OCI-LY3 (cell line): ENCODE measurements at regions not wholly inside any gene's neighbourhood (a gene's known extent, or its start where the extent isn't known, plus 50 kb on each side); places are given as distances from the start of the nearest gene placed in this dataset.

ENCODE experiments used
- EZH2phosphoT487 ChIP-seq: fragments of 200-600 bp; shearing (Covaris generic); IDR thresholded peaks from 2 replicates; pipeline ENCODE4 v1.6.1; 2018; ENCODE audit warnings: antibody characterized with exemption, mixed run types, low read depth
- TF ChIP-seq, protein P1 (sequence below): fragments of 200-600, 300-600 bp; sonication (generic); IDR thresholded peaks from 2 replicates; pipeline ENCODE4 v1.5.1; 2014; ENCODE audit warnings: antibody characterized with exemption, low read length, low read depth

DNA sequence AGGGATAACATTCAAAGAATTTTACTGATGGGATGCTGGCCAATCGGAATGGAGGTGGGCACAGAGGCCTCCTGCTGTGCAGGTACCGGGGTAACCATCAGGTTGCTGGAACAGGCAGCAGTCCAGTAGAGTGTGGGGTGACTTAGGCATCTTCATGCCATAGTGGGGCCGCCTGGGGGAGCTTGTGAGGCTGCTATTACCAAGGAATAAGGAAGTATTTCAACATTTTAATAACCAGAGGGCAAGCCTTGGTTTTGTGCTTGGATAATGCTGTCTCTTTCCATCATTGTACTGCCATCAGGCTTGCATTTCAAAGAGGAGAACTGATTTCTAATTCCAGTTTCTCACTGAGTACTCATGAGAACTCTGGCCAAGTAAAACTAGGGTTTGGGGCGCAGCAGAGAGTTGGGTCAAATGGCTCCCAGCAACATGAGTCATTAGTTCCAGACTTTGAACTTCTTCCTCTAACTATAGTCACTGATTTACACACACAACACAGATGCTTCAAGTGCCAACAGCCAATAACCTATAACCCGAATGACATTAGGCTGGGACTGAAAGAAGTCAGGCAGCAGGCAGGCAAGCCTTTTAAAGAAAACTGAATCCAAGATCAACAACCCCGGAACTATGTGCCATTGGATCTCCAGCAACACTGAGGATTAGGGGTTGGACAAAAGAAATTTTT is 56.1 kb upstream of the FHL2 start:
- TF ChIP-seq, protein P1, sequence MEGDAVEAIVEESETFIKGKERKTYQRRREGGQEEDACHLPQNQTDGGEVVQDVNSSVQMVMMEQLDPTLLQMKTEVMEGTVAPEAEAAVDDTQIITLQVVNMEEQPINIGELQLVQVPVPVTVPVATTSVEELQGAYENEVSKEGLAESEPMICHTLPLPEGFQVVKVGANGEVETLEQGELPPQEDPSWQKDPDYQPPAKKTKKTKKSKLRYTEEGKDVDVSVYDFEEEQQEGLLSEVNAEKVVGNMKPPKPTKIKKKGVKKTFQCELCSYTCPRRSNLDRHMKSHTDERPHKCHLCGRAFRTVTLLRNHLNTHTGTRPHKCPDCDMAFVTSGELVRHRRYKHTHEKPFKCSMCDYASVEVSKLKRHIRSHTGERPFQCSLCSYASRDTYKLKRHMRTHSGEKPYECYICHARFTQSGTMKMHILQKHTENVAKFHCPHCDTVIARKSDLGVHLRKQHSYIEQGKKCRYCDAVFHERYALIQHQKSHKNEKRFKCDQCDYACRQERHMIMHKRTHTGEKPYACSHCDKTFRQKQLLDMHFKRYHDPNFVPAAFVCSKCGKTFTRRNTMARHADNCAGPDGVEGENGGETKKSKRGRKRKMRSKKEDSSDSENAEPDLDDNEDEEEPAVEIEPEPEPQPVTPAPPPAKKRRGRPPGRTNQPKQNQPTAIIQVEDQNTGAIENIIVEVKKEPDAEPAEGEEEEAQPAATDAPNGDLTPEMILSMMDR: peak; percentile 43
- TF ChIP-seq EZH2phosphoT487: no peak
